NCI-H2081 treated with DMSO at 0.1 percent for 48 hours (cell line): ENCODE measurements at regions not wholly inside any gene's neighbourhood (a gene's known extent, or its start where the extent isn't known, plus 50 kb on each side); places are given as distances from the start of the nearest gene placed in this dataset.
"Not testable (repeated sequence)": the region's sequence is repeated elsewhere in the genome, so short reads cannot be mapped to it uniquely, and the experiment has no call there.

Experiments used
- DNase-seq: peaks from one replicate; lab custom pipeline; 2025; lab: John Stamatoyannopoulos, UW

DNA sequence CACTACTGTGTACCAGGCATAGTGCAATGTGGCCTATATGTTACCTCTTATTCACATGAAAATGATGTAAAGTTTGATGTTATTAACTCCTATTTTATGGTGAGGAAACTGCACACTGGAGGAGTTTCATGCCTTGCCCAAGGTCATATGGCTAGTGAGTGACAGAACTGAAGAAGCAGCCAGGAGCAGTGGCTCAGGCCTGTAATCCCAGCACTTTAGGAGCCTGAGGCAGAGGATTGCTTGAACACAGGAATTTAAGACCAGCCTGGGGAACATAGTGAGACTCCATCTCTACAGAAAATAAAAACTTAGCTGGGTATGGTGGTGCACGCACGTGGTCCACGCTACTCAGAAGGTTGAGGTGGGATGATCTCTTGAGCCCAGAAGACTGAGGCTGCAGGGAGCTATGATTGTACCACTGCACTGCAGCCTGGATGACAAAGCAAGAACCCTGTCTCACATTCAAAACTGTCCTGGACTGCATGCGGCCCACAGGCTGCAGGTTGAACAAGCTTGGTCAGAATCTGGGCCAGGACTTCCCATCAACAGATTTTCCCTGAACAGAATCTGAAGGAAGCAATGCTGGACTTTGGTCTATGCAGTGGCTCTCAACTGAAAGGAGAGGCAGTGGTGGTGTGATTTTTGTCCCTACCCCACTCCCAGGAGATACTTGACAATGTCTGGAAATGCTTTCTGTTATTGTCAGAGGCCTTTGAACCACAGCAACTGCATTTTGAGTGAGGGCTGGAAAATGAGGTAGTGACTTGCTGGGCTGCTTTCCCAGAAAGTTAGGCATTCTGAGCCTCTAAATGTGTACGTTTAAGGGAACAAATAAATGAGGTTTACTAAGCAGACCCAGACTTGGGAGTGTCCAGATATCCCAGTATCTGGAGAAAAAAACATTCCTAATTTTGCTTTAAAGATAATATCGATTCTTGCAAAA is 479.5 kb downstream of the TMEM114 start:
- no peak for DNase-seq

DNA sequence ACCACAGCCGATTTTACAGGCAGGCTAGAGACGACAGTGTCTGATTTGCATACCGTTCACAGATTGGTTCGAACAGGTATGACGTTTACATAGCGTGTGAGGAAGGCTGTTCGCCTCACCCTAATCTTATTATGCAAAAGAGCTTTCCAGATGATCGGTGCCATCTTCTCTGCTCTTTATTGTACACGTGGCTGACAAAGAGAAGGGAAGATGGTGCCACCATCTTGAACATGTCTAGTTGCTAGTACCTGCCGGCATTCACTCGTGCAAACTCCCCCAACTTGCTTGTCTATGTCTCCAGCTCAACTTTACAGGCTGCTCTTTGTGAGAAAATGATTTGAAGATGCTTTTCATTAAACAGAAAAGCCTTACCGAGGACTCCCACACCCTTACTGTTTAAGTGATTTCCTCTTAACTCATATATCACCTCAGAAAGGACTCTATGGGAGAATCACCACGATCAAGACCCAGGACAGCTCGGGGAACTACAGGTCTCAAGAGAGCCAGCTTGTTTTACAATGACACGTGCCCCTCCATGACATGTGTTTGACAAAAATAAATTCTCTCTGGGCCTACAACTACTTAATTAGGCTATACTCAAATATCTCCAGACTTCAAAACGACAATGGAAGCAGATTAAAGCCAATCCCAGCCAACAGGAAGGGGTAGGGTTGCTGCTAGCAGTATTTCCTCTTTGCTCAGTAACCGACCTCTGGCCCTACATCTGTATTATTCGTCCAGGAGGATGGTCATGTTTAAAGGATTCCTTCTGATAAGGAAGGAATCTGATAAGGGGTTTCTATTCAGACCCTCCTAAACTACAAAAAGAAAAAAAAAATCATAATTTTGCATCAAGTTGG is 480.6 kb downstream of the TMEM114 start:
- no peak for DNase-seq

DNA sequence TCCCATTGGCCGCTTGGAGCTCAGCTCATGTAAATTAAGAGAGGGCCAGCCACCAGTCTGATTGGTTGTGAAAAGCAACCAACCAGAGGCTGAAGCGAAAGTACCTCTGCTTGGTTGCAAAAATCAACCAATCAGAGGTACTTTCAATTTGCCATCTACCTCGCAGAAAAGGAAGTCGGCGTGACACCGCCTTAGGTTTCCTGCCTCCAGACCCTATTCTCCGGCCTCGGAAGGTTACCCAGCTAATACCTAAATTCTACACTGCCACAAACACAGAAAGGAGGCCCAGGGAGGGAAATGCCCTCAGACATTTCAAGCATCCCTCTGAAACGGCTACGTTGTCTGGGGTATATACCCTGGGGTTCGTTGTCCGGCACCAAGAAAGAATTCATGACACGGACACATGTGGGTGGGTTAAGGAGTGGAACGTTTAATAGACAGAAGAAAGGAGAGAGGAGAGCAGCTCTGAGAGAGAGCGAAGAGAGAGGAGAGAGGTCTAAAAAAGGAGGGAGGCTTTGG is 481.3 kb downstream of the TMEM114 start:
- DNase-seq: no peak

DNA sequence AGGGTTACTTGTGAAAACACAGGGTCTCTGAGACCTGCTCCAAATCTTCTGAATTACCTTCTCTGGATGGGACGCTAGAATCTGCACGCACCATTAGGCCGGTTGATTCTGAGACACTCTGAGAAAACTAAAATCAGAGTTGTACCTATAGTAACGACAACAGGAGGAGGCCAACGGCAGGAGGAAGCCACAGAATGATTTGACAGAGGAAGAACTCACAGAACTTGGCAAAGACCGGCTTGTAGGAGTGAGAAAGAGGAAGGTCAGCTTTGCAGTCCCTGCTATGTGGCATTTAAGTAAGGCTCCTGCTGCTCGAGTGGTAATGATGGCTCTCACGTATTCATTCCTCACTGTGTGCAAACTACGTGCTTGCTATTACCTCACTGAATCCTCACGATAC is 483.0 kb downstream of the TMEM114 start:
- DNase-seq: no peak

DNA sequence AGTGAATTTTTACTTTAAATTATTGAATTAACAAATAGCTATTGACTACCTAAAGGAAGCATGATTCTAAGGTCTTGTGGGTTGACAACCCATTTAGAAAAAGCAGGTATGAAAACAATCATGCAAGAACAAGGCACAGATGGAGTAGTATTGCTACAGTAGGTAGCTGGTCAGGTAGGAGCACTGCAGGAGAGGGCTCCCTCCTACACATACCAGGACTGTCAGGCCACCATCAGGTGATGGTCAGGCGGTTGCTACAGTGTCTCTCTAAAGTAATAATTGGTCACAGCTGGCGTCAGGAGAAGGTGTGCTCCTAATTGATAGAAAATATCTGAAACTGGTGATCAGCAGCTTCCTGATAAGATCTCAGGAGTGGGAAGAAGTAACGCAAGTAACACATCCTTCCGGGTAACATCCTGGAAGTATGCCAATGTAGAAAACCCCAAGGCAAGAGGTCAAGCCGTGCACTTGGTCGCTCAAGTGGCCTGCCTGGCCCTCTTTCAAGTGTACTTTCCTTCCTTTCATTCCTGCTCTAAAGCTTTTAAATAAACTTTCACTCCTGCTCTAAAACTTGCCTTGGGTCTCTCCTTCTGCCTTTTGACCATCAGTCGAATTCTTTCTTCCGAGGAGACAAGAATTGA is 486.5 kb downstream of the TMEM114 start:
- no peak for DNase-seq

DNA sequence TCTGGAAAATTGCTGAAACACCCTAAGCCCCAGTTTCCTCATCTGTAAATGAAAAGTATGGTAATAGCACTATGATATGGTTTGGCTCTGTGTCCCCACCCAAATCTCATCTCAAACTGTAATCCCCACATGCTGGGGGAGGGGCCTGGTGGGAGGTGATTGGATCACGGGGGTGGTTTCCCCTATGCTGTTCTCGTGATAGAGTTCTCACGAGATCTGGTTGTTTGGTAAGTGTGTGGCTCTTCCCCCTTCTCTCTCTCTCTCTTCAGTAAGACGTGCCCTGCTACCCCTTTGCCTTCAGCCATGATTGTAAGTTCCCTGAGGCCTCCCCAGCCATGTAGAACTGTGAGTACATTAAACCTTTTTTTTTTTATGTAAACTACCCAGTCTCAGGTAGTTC is 490.7 kb downstream of the TMEM114 start:
- no peak for DNase-seq

DNA sequence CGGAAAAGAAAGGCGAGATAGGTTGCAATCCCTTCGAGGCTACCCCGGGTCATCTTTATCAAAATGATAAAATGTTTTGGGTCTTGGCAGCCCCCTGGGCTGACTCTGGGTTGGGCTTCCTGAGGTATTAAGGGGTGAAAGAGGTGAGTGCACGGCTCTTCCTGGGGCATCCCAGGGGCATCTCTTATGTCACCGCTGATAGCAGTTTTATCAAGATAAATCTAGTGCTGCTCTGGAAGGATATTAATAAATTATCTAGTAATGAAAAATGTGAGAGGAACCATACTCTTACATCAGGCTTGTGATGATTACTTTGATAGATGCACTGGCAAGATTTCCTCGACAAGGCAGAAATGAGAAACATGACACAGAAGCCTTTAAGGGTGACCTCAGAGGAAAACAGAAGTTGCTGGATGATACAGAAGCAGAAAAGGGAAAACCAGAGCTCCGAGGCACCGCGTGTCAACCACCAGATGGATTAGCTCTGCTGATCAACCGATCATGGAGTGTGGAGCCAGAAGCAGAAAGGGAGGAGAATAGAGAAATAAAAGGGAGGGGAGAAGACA is 491.3 kb downstream of the TMEM114 start:
- DNase-seq: no peak

DNA sequence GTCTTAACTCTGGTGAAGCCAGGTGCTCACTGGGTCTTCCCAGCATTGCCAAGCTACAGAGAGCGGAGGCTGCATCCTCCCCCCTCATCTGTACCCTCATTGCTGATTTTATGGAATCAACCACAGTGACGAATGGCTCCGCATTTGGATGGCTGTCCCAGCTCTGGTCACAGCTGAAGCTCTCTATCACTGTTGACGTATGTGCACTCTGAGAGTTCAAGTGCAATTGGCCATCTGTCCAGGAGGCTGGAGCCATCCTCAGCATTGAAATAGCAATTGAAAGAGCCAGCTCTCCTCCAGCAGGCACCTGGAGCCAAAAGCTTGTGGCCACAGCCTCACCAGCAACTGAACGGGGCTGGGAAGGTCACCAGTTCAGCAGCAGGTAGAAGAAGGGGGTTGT is 494.1 kb downstream of the TMEM114 start:
- DNase-seq: no peak

DNA sequence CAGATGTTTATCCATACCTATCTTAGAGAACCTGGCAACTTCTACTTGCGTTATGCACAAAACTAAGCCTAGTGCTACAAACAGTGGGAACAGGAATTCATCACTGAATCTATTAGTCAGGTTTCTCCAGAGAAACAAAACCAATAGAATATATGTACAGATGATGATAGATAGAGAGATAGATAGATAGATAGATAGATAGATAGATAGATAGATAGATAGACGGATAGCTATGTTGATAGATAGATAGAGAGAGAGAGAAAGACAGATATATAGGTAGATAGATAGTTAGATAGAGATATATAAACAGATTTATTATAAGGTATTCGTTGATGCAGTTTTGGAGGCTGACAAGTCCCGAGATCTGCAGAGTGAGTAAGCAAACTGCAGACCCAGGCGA is 495.6 kb downstream of the TMEM114 start:
- no peak for DNase-seq

DNA sequence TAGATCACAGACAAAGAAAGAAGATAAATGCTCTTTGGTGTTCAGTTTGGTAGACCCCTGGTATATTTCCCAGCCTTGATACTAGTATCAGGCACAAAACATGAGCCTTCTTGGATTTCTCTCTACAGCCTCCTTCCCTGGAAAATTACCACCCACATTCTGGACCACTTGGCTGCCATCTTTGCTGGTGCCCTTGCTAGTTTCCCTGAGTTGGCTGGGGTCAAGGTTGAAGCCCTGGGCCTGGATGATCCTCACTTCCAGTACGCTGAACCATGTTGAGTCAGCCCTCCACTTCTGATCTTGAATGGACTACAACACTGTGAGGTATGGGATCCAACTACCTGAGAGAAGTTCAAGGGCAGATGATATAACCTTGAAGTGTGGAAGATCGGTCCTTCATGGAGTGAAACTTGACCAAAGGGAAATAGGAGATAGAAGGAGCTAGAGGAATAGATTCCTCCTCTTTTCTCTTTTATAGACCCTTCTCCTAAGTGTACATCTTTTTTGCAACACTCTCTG is 501.4 kb downstream of the TMEM114 start:
- DNase-seq: no peak

DNA sequence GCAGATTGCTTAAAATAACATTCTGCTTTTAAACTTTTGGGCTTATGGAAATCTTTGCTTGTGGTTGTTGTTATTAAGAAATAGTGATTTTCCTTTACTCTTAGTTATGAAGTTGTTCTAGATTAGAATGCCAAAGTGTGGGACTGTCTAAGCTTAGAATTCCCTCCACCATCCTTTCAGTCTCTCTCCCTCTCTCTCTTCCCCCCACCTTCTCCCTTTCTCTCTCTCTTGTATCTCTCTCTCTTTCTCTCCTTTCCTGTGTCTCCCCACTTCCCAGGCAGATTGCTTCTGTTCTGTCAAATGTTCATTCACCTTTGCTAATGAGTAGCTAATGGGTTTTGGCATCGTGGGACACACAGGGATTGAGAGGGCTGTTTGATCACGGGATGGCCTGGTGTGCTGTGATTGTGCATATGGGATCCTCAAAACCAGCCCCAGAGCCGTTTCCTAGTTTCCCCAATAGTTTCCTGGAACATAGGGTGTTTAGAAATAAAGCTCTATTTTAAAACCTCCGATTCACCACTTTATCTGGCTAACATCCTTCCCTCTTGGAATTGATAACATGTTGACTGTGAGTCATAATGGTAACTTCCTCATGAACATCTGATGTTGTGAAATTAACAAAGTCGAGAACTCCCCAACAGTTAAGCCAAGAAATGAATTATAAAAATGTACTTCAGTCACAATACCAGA is 502.6 kb downstream of the TMEM114 start:
- DNase-seq: no peak

DNA sequence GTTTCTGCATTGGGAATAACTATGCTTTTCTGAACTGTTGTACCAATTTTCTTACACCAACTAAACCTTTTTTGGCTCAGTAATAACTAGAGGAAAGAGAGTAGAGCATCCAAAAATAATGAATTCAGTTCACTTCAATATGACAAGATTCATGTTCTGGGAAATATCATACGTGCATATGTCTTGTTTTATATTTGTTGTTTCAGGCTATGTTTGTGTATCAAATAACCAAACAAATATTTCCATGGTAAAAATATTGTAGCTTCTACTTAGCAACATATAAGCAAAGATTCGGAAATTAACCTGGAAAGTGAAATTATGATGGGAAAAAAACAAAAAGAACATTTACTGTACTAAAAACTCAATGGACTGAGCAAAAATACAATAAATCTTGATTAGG is 503.2 kb downstream of the TMEM114 start:
- no peak for DNase-seq

DNA sequence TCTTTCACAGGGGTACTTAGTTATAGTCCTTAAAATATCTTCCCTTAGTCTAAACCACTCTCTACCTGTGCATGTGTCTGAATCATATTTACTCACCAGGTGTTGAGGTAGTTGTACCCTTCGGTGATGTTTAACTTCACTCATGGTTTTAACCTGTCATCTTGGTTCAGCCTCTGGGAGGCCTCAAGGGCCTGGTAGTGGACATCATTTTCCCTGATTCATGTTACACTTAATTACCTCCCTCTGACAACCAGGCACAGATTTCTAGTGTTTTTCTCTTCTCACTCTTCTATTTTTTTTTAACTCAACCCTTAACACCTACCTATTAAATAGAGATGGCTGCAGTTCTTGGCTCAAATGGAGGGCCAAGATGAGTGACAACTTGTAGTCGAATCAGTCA is 505.4 kb downstream of the TMEM114 start:
- DNase-seq: no peak

DNA sequence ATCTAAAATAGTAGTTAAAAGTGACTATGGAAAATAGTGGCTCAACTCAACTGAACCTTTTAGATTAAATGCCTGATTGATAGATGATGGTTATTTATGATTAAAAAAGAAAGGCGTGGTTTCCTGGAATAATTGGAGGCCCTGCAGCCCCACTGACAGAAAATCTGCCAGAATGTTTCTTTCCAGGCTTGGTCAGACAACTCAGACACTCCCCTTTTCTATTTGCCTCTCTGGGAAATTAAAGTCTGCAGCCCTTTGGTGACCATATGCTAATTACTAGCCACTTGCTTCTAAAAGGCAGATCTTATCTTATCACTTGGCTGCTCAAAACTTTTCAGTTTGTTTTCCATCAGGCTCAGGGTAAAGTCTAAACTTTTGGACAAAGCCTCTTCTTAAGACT is 506.0 kb downstream of the TMEM114 start:
- DNase-seq: no peak

DNA sequence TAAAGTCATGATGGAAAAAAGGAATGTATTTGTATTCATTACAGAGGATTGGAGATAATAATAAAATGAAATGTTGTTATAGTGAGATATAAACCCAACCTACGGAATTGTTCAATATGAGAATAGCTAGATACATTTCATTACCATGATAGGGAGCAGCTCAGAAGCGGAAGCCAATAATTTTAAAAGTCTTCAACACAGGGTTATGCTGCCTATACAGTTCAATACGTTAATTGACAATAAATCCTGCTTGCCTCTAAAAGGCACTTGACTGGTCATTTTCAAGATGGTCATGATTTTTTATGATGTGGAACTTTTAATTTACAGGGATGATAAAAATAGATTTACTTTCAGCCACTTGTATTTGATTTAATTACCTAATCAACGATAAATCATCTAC is 506.8 kb downstream of the TMEM114 start:
- no peak for DNase-seq

DNA sequence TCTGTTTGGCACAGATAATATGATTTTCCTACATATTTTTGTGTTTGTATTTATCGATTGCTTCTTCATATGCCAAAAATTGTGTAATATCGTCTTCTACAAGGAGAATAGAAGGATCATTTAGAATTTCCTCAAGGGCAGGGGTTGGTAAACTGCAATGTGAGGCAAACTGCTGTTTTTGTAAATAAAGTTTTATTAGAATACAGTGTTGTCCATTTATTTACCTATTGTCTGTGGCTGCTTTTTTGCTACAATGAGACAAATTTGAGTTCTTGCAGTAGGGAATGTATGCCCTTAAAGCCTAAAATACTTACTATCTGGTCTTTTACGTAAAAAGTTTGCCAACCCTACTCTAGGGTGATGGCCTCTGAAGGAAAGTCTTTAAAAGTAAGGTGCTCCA is 509.5 kb downstream of the TMEM114 start:
- no peak for DNase-seq

DNA sequence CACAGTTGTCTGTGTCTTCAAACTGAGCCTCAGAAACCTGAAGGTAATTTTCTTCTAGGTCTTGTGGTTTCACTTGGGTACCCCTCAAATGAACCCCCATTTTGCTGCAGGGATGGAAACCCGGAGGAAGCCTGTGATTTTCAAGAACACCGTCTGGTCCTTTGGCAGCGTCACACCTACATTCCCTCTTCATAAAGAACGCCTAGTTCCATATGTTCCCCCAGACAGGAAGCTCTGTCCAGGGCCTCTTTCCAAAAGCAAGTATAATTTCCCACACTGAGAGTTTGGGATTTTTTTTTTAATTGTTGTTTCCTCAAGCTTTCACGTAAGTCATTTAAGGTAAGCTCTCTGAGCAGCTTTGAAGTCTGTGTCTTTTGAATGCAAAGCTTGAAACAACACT is 515.0 kb downstream of the TMEM114 start:
- DNase-seq: no peak

DNA sequence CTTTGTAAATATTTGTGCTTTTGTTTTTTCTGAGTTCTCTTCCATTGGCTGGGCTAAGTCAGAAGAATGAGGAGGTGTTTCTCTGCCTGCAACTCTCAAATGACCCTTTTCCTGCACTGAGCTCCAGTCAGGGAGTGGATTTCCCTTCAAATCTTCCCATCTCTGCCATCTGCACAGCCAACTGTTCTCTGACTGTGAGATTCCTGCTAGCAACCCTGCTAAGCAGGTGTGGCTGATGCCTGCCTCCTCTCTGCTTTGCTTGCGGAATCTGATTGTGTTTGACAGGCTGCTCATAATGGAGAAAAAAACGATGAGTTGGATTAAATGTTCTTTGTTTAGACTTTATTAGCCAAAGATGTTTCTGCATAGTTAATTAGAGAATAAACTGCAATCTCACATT is 519.8 kb downstream of the TMEM114 start:
- no peak for DNase-seq

DNA sequence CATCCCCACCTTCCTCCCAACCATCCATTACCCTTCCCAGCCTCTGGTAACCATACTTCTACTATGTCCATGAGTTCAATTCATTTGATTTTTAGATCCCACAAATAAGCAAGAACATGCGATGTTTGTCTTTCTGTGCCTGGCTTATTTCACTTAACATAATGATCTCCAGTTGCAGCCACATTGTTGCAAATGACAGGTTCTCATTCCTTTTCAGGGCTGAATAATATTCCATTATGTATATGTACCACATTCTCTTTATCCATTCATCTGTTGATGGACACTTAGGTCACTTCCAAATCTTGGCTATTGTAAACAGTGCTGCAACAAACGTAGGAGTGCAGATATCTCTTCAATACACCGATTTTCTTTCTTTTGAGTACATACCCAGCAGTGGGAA is 522.1 kb downstream of the TMEM114 start:
- DNase-seq: not testable (repeated sequence)

DNA sequence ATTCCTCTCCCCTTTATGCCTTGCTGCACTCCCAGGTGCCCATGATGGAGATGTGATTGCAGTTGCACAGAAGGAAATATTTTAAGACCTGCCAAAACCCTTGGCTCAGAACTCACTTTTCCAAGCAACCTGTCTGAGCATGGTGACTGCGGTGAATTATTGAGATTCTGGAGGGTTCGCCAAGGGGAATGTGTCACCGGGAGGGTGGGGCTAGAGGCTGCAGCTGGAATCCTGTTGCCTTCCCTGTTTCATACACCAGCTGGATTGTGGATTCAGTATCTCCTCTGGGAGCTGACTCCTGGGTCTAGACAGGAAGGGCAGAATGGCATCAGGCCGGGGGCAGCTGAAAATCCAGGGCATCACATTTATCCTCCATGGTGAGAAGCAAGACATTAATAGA is 527.2 kb downstream of the TMEM114 start:
- no peak for DNase-seq

DNA sequence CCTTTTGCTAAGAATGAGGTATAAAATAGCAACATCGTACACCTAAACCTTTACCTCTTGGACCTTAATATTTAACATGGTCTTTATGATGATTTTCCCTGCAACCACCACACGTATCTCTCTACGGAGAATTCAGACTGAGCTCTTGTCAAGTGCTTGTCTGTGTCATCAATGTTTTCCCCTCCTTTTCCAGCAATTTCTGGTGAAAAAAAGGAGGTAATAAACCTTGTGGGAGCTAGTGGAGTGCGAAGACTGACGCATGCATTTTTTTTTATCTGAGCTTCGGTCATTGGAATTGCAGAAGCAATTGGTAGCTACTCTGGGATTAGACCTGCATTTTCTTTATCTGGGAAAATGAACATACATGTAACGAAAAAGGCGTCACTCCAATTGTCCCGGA is 527.6 kb downstream of the TMEM114 start:
- no peak for DNase-seq
